Testis (tissue), 2 donors: ENCODE measurements at regions not wholly inside any gene's neighbourhood (a gene's known extent, or its start where the extent isn't known, plus 50 kb on each side); places are given as distances from the start of the nearest gene placed in this dataset.

Experiments used
- DNase-seq: peaks from one replicate; pipeline ENCODE4 v3.0.0-alpha.2; 2019
- H3K27ac ChIP-seq, 2 donors: fragments of 200-600 bp; sonication (generic); one replicate each; pipeline ENCODE4 v1.5.1; 2019
- H3K27me3 ChIP-seq: fragments of 200-600 bp; sonication (generic); one replicate; pipeline ENCODE4 v1.5.1; 2019
- H3K36me3 ChIP-seq: fragments of 200-600 bp; sonication (generic); one replicate; pipeline ENCODE4 v1.5.1; 2017; ENCODE audit warnings: low read depth; ENCODE audit errors: missing control alignments
- H3K4me1 ChIP-seq: fragments of 200-600 bp; sonication (generic); one replicate; pipeline ENCODE4 v1.5.1; 2019
- H3K4me3 ChIP-seq, 2 donors: fragments of 200-600 bp; sonication (generic); one replicate each; pipeline ENCODE4 v1.5.1; 2017 to 2019
- H3K9me3 ChIP-seq: fragments of 200-600 bp; sonication (generic); one replicate; pipeline ENCODE4 v1.5.1; 2017
- CTCF ChIP-seq, 3 experiments: fragments of 450-650 bp in 2 of 3; fragments of 200-600 bp in 1 of 3; sonication (generic) in 1 of 3; IDR thresholded peaks; one replicate each; pipeline ENCODE4 v1.5.1; 2016 to 2019; ENCODE audit warnings: antibody characterized with exemption in 3 of 3, mild to moderate bottlenecking in 2 of 3, moderate library complexity in 1 of 3
- POLR2A ChIP-seq: fragments of 450-650 bp; IDR thresholded peaks from one replicate; pipeline ENCODE4 v1.6.1; 2017; ENCODE audit warnings: antibody characterized with exemption, mild to moderate bottlenecking, moderate library complexity
- WGBS, 2 donors: methylation state at CpG; one replicate each; pipeline ENCODE4 v1.1.5; 2018; 5-methylcytosine and 5-hydroxymethylcytosine counted together
- intact Hi-C: fragments of 100-400 bp; cut with DNase I; formaldehyde crosslinking; loops from one replicate; pipeline ENCODE4 v1.15.1; 2023; ENCODE audit warnings: low total_unique reads

- H3K4me1 ChIP-seq = peaks cover 3% of the 10 kb centered on the region
- H3K4me3 ChIP-seq = peak overlapping the region in 1 of 2 donors; percentile 5
- intact Hi-C loops = no loop called here
- 17% methylated on average over 23 to 36 of the region's 36 CpGs for WGBS, 2 donors
- H3K9me3 ChIP-seq = no peaks in the 10 kb centered on the region
- no peak for DNase-seq
- no peaks in the 10 kb centered on the region for H3K36me3 ChIP-seq
- no peak for TF ChIP-seq POLR2A
- no peak for TF ChIP-seq CTCF (IDR thresholded peaks at IDR 0.05)
- H3K27ac ChIP-seq = no peak overlapping the region
- no peaks in the 10 kb centered on the region for H3K27me3 ChIP-seq
Measured at GRCh38 chr17:6893382-6894205, 62.1 kb upstream of the TEKT1 start.

- 9 to 19% methylated on average over 6 to 18 of the region's 18 CpGs for WGBS, 2 donors
- Histone ChIP-seq H3K4me1 (peaks cover 3% of the 10 kb centered on the region), H3K27me3 (no peaks in the 10 kb centered on the region), H3K9me3 (no peaks in the 10 kb centered on the region), H3K27ac (no peak overlapping the region), H3K4me3 (peak overlapping the region in 1 of 2 donors; percentile 5), H3K36me3 (no peaks in the 10 kb centered on the region)
- DNase-seq = no peak
- intact Hi-C loops = no loop called here
- TF ChIP-seq POLR2A (no peak), CTCF (IDR thresholded peaks at IDR 0.05) (peak in 1 of 3 experiments; percentile 38)
Measured at GRCh38 chr17:6894206-6894528, 62.6 kb upstream of the TEKT1 start.

- no peak for DNase-seq
- TF ChIP-seq POLR2A = no peak
- no peak for TF ChIP-seq CTCF (IDR thresholded peaks at IDR 0.05)
- intact Hi-C loops = no loop called here
- 80 to 90% methylated on average over 3 of the region's 3 CpGs for whole genome bisulfite sequencing, 2 donors
- no peaks in the 10 kb centered on the region for H3K36me3 ChIP-seq
- no peaks in the 10 kb centered on the region for H3K4me1 ChIP-seq
- no peaks in the 10 kb centered on the region for H3K9me3 ChIP-seq
- no peak overlapping the region for H3K27ac ChIP-seq
- no peaks in the 10 kb centered on the region for H3K27me3 ChIP-seq
- H3K4me3 ChIP-seq = no peak overlapping the region
Measured at GRCh38 chr17:6901086-6901485, 69.6 kb upstream of the TEKT1 start.

- no peaks in the 10 kb centered on the region for H3K36me3 ChIP-seq
- H3K9me3 ChIP-seq = no peaks in the 10 kb centered on the region
- no peak for DNase-seq
- H3K27ac ChIP-seq = no peak overlapping the region
- H3K4me1 ChIP-seq = no peaks in the 10 kb centered on the region
- TF ChIP-seq POLR2A = no peak
- TF ChIP-seq CTCF (IDR thresholded peaks at IDR 0.05) = no peak
- 80 to 91% methylated on average over 7 of the region's 7 CpGs for WGBS, 2 donors
- intact Hi-C loops = no loop called here
- H3K4me3 ChIP-seq = no peak overlapping the region
- H3K27me3 ChIP-seq = no peaks in the 10 kb centered on the region
Measured at GRCh38 chr17:6903326-6903900, 71.9 kb upstream of the TEKT1 start.

GRCh38 chr17:6908807-6909206 is 77.3 kb upstream of the TEKT1 start:
- 94 to 96% methylated on average over 2 to 5 of the region's 5 CpGs for WGBS, 2 donors
- intact Hi-C loops = no loop called here

More at GRCh38 chr17:6908807-6909206, 77.3 kb upstream of the TEKT1 start:
- Histone ChIP-seq H3K27me3 (no peaks in the 10 kb centered on the region), H3K4me3 (no peak overlapping the region), H3K36me3 (no peaks in the 10 kb centered on the region), H3K9me3 (no peaks in the 10 kb centered on the region), H3K4me1 (peaks cover 4% of the 10 kb centered on the region), H3K27ac (no peak overlapping the region)
- no peak for TF ChIP-seq POLR2A
- TF ChIP-seq CTCF (IDR thresholded peaks at IDR 0.05) = no peak
- DNase-seq = no peak
